GM12891 (cell line): ENCODE measurements at regions not wholly inside any gene's neighbourhood (a gene's known extent, or its start where the extent isn't known, plus 50 kb on each side); places are given as distances from the start of the nearest gene placed in this dataset.

ENCODE experiments used
- DNase-seq: peaks from one replicate; pipeline ENCODE4 v3.0.0; 2011; ENCODE audit warnings: low spot score; ENCODE audit not compliant: insufficient read length
- FAIRE-seq: peaks from 2 replicates; lab custom pipeline; 2011; peaks lifted over from hg19 to GRCh38; lab: Jason Lieb, UNC
- PAX5 ChIP-seq: IDR thresholded peaks from 2 replicates; pipeline ENCODE4 v1.6.1; 2011; ENCODE audit warnings: low read length, moderate library complexity, mild to moderate bottlenecking; ENCODE audit not compliant: insufficient read depth, severe bottlenecking
- POLR2A ChIP-seq: IDR thresholded peaks from 2 replicates; pipeline ENCODE4 v1.6.1; 2011; ENCODE audit warnings: low read depth, low read length, control low read depth
- POLR2AphosphoS5 ChIP-seq: IDR thresholded peaks from 2 replicates; pipeline ENCODE4 v1.6.1; 2011; ENCODE audit warnings: low read depth, low read length, control low read depth
- POU2F2 ChIP-seq: IDR thresholded peaks from 2 replicates; pipeline ENCODE4 v1.6.1; 2011; ENCODE audit warnings: low read depth, mild to moderate bottlenecking, control low read depth, low read length, moderate library complexity
- SPI1 ChIP-seq: IDR thresholded peaks from 2 replicates; pipeline ENCODE4 v1.6.1; 2011; ENCODE audit warnings: low read depth, low read length, control low read depth
- TAF1 ChIP-seq: IDR thresholded peaks from 2 replicates; pipeline ENCODE4 v1.6.1; 2011; ENCODE audit warnings: low read depth, low read length, control low read depth

- no peak for FAIRE-seq
- no peak for DNase-seq
- TF ChIP-seq TAF1 (no peak), POLR2AphosphoS5 (no peak), PAX5 (no peak), POLR2A (no peak), POU2F2 (no peak)
Observed at GRCh38 chr17:56074361-56074890, 78.8 kb upstream of the ANKFN1 start.

- FAIRE-seq: no peak
- no peak for DNase-seq
- no peak for TF ChIP-seq PAX5
- no peak for TF ChIP-seq TAF1
- no peak for TF ChIP-seq POU2F2
- no peak for TF ChIP-seq POLR2A
- no peak for TF ChIP-seq POLR2AphosphoS5
- no peak for TF ChIP-seq SPI1
Observed at GRCh38 chr17:56076980-56077379, 76.3 kb upstream of the ANKFN1 start.

- no peak for TF ChIP-seq POLR2A
- no peak for TF ChIP-seq SPI1
- no peak for TF ChIP-seq POLR2AphosphoS5
- no peak for TF ChIP-seq PAX5
- FAIRE-seq: no peak
- no peak for DNase-seq
Observed at GRCh38 chr17:56083475-56083874, 69.8 kb upstream of the ANKFN1 start.

GRCh38 chr17:56085576-56086267, 67.6 kb upstream of the ANKFN1 start:
- DNase-seq: no peak
- no peak for FAIRE-seq
- TF ChIP-seq POLR2A (no peak), SPI1 (no peak), PAX5 (no peak), POLR2AphosphoS5 (no peak), TAF1 (no peak), POU2F2 (no peak)

GRCh38 chr17:56087199-56087598, 66.1 kb upstream of the ANKFN1 start:
- FAIRE-seq (no peak), DNase-seq (no peak)
- TF ChIP-seq SPI1 (no peak), POLR2A (no peak), TAF1 (no peak), POLR2AphosphoS5 (no peak), PAX5 (no peak), POU2F2 (no peak)

GRCh38 chr17:56096026-56096810, 57.1 kb upstream of the ANKFN1 start:
- DNase-seq (no peak), FAIRE-seq (no peak)
- no peak for TF ChIP-seq POLR2A
- no peak for TF ChIP-seq SPI1
- TF ChIP-seq POU2F2: no peak
- no peak for TF ChIP-seq PAX5
- TF ChIP-seq POLR2AphosphoS5: no peak
- TF ChIP-seq TAF1: no peak

GRCh38 chr17:56098746-56099145, 54.5 kb upstream of the ANKFN1 start:
- TF ChIP-seq SPI1 (no peak), POLR2AphosphoS5 (no peak), POU2F2 (no peak), TAF1 (no peak)
- no peak for DNase-seq

GRCh38 chr17:56099649-56100048, 53.6 kb upstream of the ANKFN1 start:
- no peak for TF ChIP-seq POU2F2
- no peak for TF ChIP-seq POLR2AphosphoS5
- no peak for TF ChIP-seq POLR2A
- no peak for TF ChIP-seq SPI1
- TF ChIP-seq TAF1: no peak
- DNase-seq: no peak
- FAIRE-seq: no peak

More at GRCh38 chr17:56098746-56099145, 54.5 kb upstream of the ANKFN1 start:
- no peak for FAIRE-seq
